CD14-positive monocyte (primary cell): ENCODE measurements at regions not wholly inside any gene's neighbourhood (a gene's known extent, or its start where the extent isn't known, plus 50 kb on each side); places are given as distances from the start of the nearest gene placed in this dataset.

Experiments used
- DNase-seq, 3 donors: peaks; one replicate each; pipeline ENCODE4 v3.0.0-alpha.2; 2011 to 2022
- H2AFZ ChIP-seq: 2 replicates; pipeline ENCODE4 v1.6.0; 2012; ENCODE audit warnings: mild to moderate bottlenecking, low read depth, low read length, inconsistent platforms; ENCODE audit not compliant: insufficient read depth, poor library complexity, severe bottlenecking
- H3K27ac ChIP-seq, 2 donors: 1 replicate in 1 of 2; 2 replicates in 1 of 2; pipeline ENCODE4 v1.5.1; 2012 to 2013; ENCODE audit warnings: low read length in 2 of 2, control low read depth in 1 of 2, inconsistent platforms in 1 of 2, low read depth in 1 of 2, mild to moderate bottlenecking in 1 of 2
- H3K27me3 ChIP-seq, 2 donors: one replicate each; pipeline versions ENCODE4 v1.6.0 to v1.6.1; 2011 to 2013; ENCODE audit warnings: low read length in 2 of 2; ENCODE audit not compliant: control insufficient read depth in 2 of 2, insufficient read depth in 2 of 2
- H3K36me3 ChIP-seq, 2 donors: replicated peaks in 1 of 2; 1 replicate in 1 of 2; 2 replicates in 1 of 2; pipeline versions ENCODE4 v1.5.1 to v1.6.1; 2012 to 2013; ENCODE audit warnings: low read length in 2 of 2, control low read depth in 1 of 2, inconsistent platforms in 1 of 2, mild to moderate bottlenecking in 1 of 2; ENCODE audit not compliant: insufficient read depth in 2 of 2, control insufficient read depth in 1 of 2
- H3K4me1 ChIP-seq, 2 donors: 1 replicate in 1 of 2; 2 replicates in 1 of 2; pipeline versions ENCODE4 v1.5.1 to v1.6.1; 2012 to 2013; ENCODE audit warnings: low read length in 2 of 2, control low read depth in 1 of 2, inconsistent platforms in 1 of 2, mild to moderate bottlenecking in 1 of 2, moderate library complexity in 1 of 2; ENCODE audit not compliant: insufficient read depth in 2 of 2, control insufficient read depth in 1 of 2
- H3K4me2 ChIP-seq: replicated peaks from 2 replicates; pipeline ENCODE3; 2012; ENCODE audit warnings: low read length, moderate library complexity, mild to moderate bottlenecking; ENCODE audit not compliant: poor library complexity, severe bottlenecking; ENCODE audit errors: extremely low read depth
- H3K4me3 ChIP-seq, 3 experiments: fragments of 200-600 bp in 1 of 3; sonication (generic) in 1 of 3; replicated peaks in 1 of 3; 1 replicate in 2 of 3; 2 replicates in 1 of 3; pipeline ENCODE4 v1.5.1; 2011 to 2013; ENCODE audit warnings: low read length in 3 of 3, mild to moderate bottlenecking in 3 of 3, control low read depth in 2 of 3, low read depth in 2 of 3, inconsistent platforms in 1 of 3, moderate library complexity in 1 of 3
- H3K79me2 ChIP-seq: 2 replicates; pipeline ENCODE4 v1.6.0; 2012; ENCODE audit warnings: mild to moderate bottlenecking, control low read depth, inconsistent platforms, low read length, moderate library complexity; ENCODE audit not compliant: insufficient read depth
- H3K9ac ChIP-seq: 2 replicates; pipeline ENCODE4 v1.6.0; 2017; ENCODE audit warnings: low read length, mild to moderate bottlenecking; ENCODE audit not compliant: insufficient read depth, poor library complexity, severe bottlenecking
- H3K9me3 ChIP-seq, 2 donors: replicated peaks in 1 of 2; 1 replicate in 1 of 2; 2 replicates in 1 of 2; pipeline versions ENCODE4 v1.5.1 to v1.6.1; 2012 to 2013; ENCODE audit warnings: low read length in 2 of 2, control low read depth in 1 of 2; ENCODE audit not compliant: control insufficient read depth in 1 of 2, insufficient read depth in 1 of 2
- H4K20me1 ChIP-seq: 2 replicates; pipeline ENCODE4 v1.6.0; 2012; ENCODE audit warnings: mild to moderate bottlenecking, low read length, control low read depth, moderate library complexity; ENCODE audit not compliant: insufficient read depth
- H3K27ac Mint-ChIP-seq, 7 donors: one replicate each; pipeline ENCODE4 v1.8.0; 2020; ENCODE audit warnings: mild to moderate bottlenecking in 7 of 7, mixed read lengths in 7 of 7, moderate library complexity in 6 of 7, inconsistent platforms in 2 of 7
- H3K27me3 Mint-ChIP-seq, 3 donors: one replicate each; pipeline ENCODE4 v1.8.0; 2021 to 2022; ENCODE audit warnings: low read depth in 3 of 3, mild to moderate bottlenecking in 3 of 3, mixed read lengths in 3 of 3, moderate library complexity in 3 of 3, inconsistent platforms in 1 of 3
- H3K36me3 Mint-ChIP-seq, 2 donors: one replicate each; pipeline ENCODE4 v1.8.0; 2020; ENCODE audit warnings: mixed read lengths in 2 of 2, inconsistent platforms in 1 of 2, mild to moderate bottlenecking in 1 of 2
- H3K4me1 Mint-ChIP-seq: one replicate; pipeline ENCODE4 v1.8.0; 2020; ENCODE audit warnings: mild to moderate bottlenecking, mixed read lengths
- H3K4me3 Mint-ChIP-seq, 2 donors: one replicate each; pipeline ENCODE4 v1.8.0; 2020; ENCODE audit warnings: mild to moderate bottlenecking in 2 of 2, mixed read lengths in 2 of 2, moderate library complexity in 1 of 2
- H3K9me3 Mint-ChIP-seq, 7 donors: one replicate each; pipeline ENCODE4 v1.8.0; 2020 to 2022; ENCODE audit warnings: mixed read lengths in 7 of 7, mild to moderate bottlenecking in 6 of 7, moderate library complexity in 6 of 7, inconsistent platforms in 2 of 7
- WGBS: methylation state at CpG from one replicate; pipeline ENCODE4 v1.1.5; 2013; ENCODE audit warnings: missing lambda C conversion rate; ENCODE audit not compliant: insufficient coverage; 5-methylcytosine and 5-hydroxymethylcytosine counted together
- intact Hi-C, 2 donors: fragments of 100-400 bp; cut with micrococcal nuclease; formaldehyde crosslinking; loops; one replicate each; pipeline versions ENCODE4 v1.15.0 to v1.15.1; 2023
- TF ChIP-seq, protein P1 (sequence below): fragments of 200-600 bp; IDR thresholded peaks from one replicate; pipeline ENCODE4 v1.8.0; 2022; ENCODE audit warnings: antibody characterized with exemption, mild to moderate bottlenecking

GRCh38 chr13:90104764-90105163 lies 1242.7 kb upstream of the MIR17HG start:
- no peaks in the 10 kb centered on the region for H3K79me2 ChIP-seq
- H2AFZ ChIP-seq, result no peak overlapping the region
- H3K4me2 ChIP-seq, result no peak overlapping the region
- H3K4me1 Mint-ChIP-seq, result no peaks in the 10 kb centered on the region
- WGBS, result 75% methylated on average over 2 of the region's 2 CpGs
- no peak for DNase-seq
- no peak overlapping the region for H3K27ac Mint-ChIP-seq
- peaks cover 0 to 14% of the 10 kb centered on the region in 2 donors for H3K9me3 ChIP-seq
- intact Hi-C loops, result no loop called here
- no peaks in the 10 kb centered on the region for H3K36me3 Mint-ChIP-seq
- no peaks in the 10 kb centered on the region for H3K4me1 ChIP-seq
- H3K27me3 ChIP-seq, result no peaks in the 10 kb centered on the region
- TF ChIP-seq, protein P1, sequence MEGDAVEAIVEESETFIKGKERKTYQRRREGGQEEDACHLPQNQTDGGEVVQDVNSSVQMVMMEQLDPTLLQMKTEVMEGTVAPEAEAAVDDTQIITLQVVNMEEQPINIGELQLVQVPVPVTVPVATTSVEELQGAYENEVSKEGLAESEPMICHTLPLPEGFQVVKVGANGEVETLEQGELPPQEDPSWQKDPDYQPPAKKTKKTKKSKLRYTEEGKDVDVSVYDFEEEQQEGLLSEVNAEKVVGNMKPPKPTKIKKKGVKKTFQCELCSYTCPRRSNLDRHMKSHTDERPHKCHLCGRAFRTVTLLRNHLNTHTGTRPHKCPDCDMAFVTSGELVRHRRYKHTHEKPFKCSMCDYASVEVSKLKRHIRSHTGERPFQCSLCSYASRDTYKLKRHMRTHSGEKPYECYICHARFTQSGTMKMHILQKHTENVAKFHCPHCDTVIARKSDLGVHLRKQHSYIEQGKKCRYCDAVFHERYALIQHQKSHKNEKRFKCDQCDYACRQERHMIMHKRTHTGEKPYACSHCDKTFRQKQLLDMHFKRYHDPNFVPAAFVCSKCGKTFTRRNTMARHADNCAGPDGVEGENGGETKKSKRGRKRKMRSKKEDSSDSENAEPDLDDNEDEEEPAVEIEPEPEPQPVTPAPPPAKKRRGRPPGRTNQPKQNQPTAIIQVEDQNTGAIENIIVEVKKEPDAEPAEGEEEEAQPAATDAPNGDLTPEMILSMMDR, result no peak
- H3K27ac ChIP-seq, result no peak overlapping the region
- no peak overlapping the region for H3K4me3 Mint-ChIP-seq
- peaks cover 5 to 26% (median 11%) of the 10 kb centered on the region in 7 donors for H3K9me3 Mint-ChIP-seq
- H3K36me3 ChIP-seq, result no peaks in the 10 kb centered on the region
- H3K27me3 Mint-ChIP-seq, result no peaks in the 10 kb centered on the region
- H4K20me1 ChIP-seq, result no peaks in the 10 kb centered on the region
- no peak overlapping the region for H3K9ac ChIP-seq
- H3K4me3 ChIP-seq, result no peak overlapping the region

DNA sequence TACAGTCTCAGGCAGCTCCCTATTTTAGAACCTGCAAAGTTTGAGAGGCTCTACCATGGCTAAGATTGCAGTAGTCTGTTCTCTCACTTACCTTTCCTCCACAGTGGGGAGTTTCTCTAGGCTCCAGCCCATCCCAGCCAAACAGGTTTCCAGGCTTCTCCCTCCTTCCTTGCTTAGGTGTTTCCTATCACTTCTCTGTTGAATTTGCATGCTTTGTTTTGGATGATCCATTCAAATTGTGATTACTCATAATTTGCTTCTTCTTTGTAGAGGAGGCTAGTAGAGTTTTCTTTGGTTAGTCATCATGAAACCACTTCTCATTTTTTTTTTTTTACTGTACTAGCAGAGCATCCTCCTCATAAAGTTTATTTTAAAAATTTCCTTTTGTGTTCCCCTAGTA lies 1242.2 kb upstream of the MIR17HG start:
- H3K36me3 ChIP-seq, result no peaks in the 10 kb centered on the region
- H3K4me3 ChIP-seq, result no peak overlapping the region
- peaks cover 0 to 14% of the 10 kb centered on the region in 2 donors for H3K9me3 ChIP-seq
- H3K9ac ChIP-seq, result no peak overlapping the region
- no peaks in the 10 kb centered on the region for H3K36me3 Mint-ChIP-seq
- no peaks in the 10 kb centered on the region for H3K4me1 Mint-ChIP-seq
- no peaks in the 10 kb centered on the region for H3K27me3 ChIP-seq
- H3K4me3 Mint-ChIP-seq, result no peak overlapping the region
- no peaks in the 10 kb centered on the region for H3K4me1 ChIP-seq
- no peak for DNase-seq
- no peaks in the 10 kb centered on the region for H3K27me3 Mint-ChIP-seq
- no peak overlapping the region for H2AFZ ChIP-seq
- no peaks in the 10 kb centered on the region for H3K79me2 ChIP-seq
- TF ChIP-seq, protein P1, result no peak
- H3K9me3 Mint-ChIP-seq, result peaks cover 5 to 26% (median 11%) of the 10 kb centered on the region in 7 donors
- H3K4me2 ChIP-seq, result no peak overlapping the region
- no peak overlapping the region for H3K27ac ChIP-seq
- H3K27ac Mint-ChIP-seq, result peak overlapping the region in 1 of 7 donors; percentile 34
- no peaks in the 10 kb centered on the region for H4K20me1 ChIP-seq
- intact Hi-C loops, result no loop called here
